ENCODE measurements at regions not wholly inside any gene's neighbourhood (a gene's known extent, or its start where the extent isn't known, plus 50 kb on each side); places are given as distances from the start of the nearest gene placed in this dataset.

GRCh38 chr5:148913985-148914431 is 87.6 kb downstream of the ADRB2 start:
- TF ChIP-seq CTCF (IDR thresholded peaks at IDR 0.05) (no peak), POLR2A (IDR thresholded peaks at IDR 0.05) (no peak)
